Bronchial epithelial cell (primary cell): ENCODE measurements at regions not wholly inside any gene's neighbourhood (a gene's known extent, or its start where the extent isn't known, plus 50 kb on each side); places are given as distances from the start of the nearest gene placed in this dataset.

Experiments
- DNase-seq: peaks from one replicate; pipeline ENCODE4 v3.0.0-alpha.2; 2010; ENCODE audit warnings: low read depth
- FAIRE-seq: peaks from 2 replicates; lab custom pipeline; 2011; peaks lifted over from hg19 to GRCh38; lab: Jason Lieb, UNC
- H3K27me3 ChIP-seq: 2 replicates; pipeline ENCODE4 v1.5.1; 2011; ENCODE audit warnings: low read length; ENCODE audit not compliant: control insufficient read depth, insufficient read depth
- H3K36me3 ChIP-seq: 2 replicates; pipeline ENCODE4 v1.5.1; 2011; ENCODE audit warnings: low read length; ENCODE audit not compliant: control insufficient read depth, insufficient read depth
- H3K4me3 ChIP-seq: 2 replicates; pipeline ENCODE4 v1.5.1; 2011; ENCODE audit warnings: mild to moderate bottlenecking, low read depth, low read length, control low read depth
- TF ChIP-seq, protein P1 (sequence below): IDR thresholded peaks from 2 replicates; pipeline ENCODE4 v1.5.1; 2011; ENCODE audit warnings: mild to moderate bottlenecking, moderate library complexity, low read length, control low read depth, inconsistent platforms; ENCODE audit not compliant: insufficient read depth, severe bottlenecking

DNA sequence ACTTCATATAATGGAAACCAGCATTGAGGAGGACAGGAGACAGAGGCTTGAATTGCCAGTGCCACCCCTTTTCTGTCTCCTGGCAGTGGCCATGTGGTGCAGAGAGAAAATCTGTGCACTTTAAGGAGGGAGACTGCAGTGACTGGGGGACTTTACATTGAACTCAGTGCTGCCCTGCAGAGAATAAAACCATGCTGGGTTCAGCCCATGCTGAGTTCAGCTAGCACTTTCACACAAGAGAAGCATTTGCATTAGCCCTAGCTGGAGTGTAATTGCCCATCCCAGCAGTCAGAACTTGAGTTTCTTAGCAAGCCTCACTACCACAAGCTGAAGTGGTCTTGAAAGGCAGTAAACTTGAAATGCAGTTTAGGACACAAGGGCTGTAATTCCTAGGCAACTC lies 677.5 kb downstream of the ZPLD1 start:
- TF ChIP-seq, protein P1, sequence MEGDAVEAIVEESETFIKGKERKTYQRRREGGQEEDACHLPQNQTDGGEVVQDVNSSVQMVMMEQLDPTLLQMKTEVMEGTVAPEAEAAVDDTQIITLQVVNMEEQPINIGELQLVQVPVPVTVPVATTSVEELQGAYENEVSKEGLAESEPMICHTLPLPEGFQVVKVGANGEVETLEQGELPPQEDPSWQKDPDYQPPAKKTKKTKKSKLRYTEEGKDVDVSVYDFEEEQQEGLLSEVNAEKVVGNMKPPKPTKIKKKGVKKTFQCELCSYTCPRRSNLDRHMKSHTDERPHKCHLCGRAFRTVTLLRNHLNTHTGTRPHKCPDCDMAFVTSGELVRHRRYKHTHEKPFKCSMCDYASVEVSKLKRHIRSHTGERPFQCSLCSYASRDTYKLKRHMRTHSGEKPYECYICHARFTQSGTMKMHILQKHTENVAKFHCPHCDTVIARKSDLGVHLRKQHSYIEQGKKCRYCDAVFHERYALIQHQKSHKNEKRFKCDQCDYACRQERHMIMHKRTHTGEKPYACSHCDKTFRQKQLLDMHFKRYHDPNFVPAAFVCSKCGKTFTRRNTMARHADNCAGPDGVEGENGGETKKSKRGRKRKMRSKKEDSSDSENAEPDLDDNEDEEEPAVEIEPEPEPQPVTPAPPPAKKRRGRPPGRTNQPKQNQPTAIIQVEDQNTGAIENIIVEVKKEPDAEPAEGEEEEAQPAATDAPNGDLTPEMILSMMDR = no peak
- FAIRE-seq = no peak
- no peak for DNase-seq

DNA sequence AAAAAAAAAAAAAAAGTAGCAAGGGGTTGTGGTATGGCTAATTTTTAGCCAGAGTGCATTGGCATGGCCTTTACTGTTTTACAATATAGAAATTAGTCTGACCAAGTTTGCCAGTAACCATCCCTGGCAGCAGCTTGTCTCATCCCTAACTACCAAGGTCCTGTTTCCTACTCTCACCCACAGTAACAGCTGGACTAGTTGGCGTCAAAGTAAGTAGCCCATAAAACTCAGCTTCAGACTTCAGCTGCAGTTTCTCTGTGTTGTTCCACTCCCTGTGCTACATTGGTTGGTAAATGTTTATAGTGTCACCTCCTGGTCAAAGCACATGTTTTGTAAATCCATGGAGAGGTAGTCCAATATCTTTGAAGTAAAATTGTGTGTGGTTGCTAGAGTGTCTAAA lies 691.3 kb downstream of the ZPLD1 start:
- no peaks in the 10 kb centered on the region for H3K27me3 ChIP-seq
- TF ChIP-seq, protein P1 = no peak
- H3K4me3 ChIP-seq = no peak overlapping the region
- H3K36me3 ChIP-seq = no peaks in the 10 kb centered on the region
- no peak for FAIRE-seq
- no peak for DNase-seq

More for the DNA sequence above, 677.5 kb downstream of the ZPLD1 start:
- Histone ChIP-seq H3K4me3 (no peak overlapping the region), H3K36me3 (no peaks in the 10 kb centered on the region), H3K27me3 (no peaks in the 10 kb centered on the region)

DNA sequence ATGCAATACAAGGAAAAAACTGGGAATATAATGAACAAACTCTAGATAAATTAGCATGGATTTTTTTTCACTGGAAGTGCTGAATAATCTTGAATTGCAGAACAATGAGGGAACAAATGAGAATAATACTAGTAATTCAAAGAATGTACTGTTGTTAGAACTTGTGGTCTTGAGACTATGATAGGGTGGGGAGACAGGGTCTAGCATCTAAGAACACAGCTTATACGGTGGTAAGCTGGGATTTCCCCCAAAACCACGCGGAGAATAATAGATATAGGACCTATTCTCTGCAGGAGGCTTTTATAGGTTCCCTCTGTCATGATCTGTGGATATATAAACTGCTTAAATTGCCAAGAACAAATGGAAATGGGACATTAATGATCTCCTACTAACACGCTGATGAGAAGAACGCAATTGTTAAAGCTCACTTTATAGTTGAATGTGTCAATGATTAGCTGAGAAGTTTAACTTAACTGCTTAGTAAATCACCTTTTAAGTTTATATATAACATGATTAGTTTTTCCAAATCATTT lies 692.3 kb downstream of the ZPLD1 start:
- Histone ChIP-seq H3K27me3 (no peaks in the 10 kb centered on the region), H3K4me3 (no peak overlapping the region), H3K36me3 (no peaks in the 10 kb centered on the region)
- DNase-seq = no peak
- TF ChIP-seq, protein P1 = no peak
- FAIRE-seq = no peak

DNA sequence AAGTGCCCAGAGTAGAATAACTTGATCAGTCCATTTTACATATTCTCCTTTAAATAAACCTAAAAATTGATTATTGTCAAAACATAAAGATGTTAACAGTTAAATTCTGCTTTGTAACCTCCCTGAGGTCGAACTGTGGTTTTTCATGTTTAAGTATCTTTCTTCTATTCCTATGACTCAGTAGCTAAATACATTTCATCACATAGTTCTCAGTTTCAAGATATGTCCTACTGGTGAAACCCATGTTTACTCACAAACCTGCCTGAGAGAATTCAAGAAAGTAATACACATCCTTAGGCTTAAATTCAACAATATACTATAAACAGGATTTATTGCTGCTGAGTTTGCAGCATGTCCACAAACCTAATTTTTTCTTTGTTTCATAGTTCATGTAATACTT lies 692.9 kb downstream of the ZPLD1 start:
- peak; percentile 36 for DNase-seq
- TF ChIP-seq, protein P1 = no peak
- H3K4me3 ChIP-seq = no peak overlapping the region
- H3K36me3 ChIP-seq = no peaks in the 10 kb centered on the region
- H3K27me3 ChIP-seq = no peaks in the 10 kb centered on the region
- FAIRE-seq = no peak

DNA sequence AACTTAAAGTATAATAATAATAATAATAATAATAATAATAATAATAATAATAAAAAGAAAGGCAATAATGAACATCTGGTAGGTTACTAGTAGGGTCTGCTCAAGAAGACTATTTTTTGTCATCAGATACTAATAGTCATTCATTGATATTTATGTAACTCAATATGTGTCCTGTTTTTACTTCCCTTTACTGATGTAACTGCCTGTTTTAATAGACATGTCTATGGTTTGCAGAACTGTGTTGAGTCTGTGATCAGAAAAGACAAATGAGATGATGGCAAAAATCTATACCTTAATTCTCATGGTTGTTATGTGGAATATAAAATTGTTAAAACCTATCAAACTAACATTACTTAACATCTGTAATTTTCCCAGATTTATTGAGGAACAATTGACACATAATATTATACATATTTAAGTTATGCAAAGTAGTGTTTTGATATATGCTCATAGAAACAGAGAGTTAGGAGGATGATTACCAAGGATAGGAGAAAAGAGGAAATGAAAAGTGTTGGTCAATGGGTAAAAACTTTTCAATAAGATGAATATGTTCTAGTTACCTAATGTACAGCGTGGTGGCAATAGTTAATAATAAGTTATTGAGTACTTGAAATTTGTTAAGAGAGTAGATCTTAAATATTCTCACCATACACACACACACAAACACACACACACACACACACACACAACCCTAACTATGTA lies 699.4 kb downstream of the ZPLD1 start:
- Histone ChIP-seq H3K27me3 (no peaks in the 10 kb centered on the region), H3K36me3 (no peaks in the 10 kb centered on the region), H3K4me3 (no peak overlapping the region)
- TF ChIP-seq, protein P1 = no peak
- DNase-seq = no peak
- FAIRE-seq = no peak
